Kidney epithelial cell (primary cell): ENCODE measurements at regions not wholly inside any gene's neighbourhood (a gene's known extent, or its start where the extent isn't known, plus 50 kb on each side); places are given as distances from the start of the nearest gene placed in this dataset.
"Not testable (repeated sequence)": the region's sequence is repeated elsewhere in the genome, so short reads cannot be mapped to it uniquely, and the experiment has no call there.

Source experiments
- DNase-seq: peaks from one replicate; pipeline ENCODE4 v3.0.0-alpha.2; 2010; ENCODE audit warnings: low read depth
- H3K27me3 ChIP-seq: 2 replicates; pipeline ENCODE4 v1.6.0; 2011; ENCODE audit warnings: low read length; ENCODE audit not compliant: control insufficient read depth, insufficient read depth
- H3K36me3 ChIP-seq: 2 replicates; pipeline ENCODE4 v1.5.1; 2011; ENCODE audit warnings: low read length; ENCODE audit not compliant: control insufficient read depth, insufficient read depth
- H3K4me3 ChIP-seq: 2 replicates; pipeline ENCODE4 v1.5.1; 2011; ENCODE audit warnings: low read depth, mild to moderate bottlenecking, control low read depth, low read length
- CTCF ChIP-seq: IDR thresholded peaks from 2 replicates; pipeline ENCODE4 v1.5.1; 2011; ENCODE audit warnings: mild to moderate bottlenecking, moderate library complexity, low read length, control low read depth, inconsistent platforms; ENCODE audit not compliant: insufficient read depth, poor library complexity, severe bottlenecking

- no peaks in the 10 kb centered on the region for H3K36me3 ChIP-seq
- no peak for TF ChIP-seq CTCF
- DNase-seq = no peak
- no peaks in the 10 kb centered on the region for H3K27me3 ChIP-seq
- H3K4me3 ChIP-seq = no peak overlapping the region
Measured at GRCh38 chr1:228845101-228845500, 109.8 kb downstream of the RHOU start.

GRCh38 chr1:228846952-228847351 is 111.7 kb downstream of the RHOU start:
- no peak overlapping the region for H3K4me3 ChIP-seq
- no peak for TF ChIP-seq CTCF

GRCh38 chr1:228847451-228847850 is 112.2 kb downstream of the RHOU start:
- DNase-seq, H3K36me3 ChIP-seq, H3K27me3 ChIP-seq, H3K4me3 ChIP-seq: not testable (repeated sequence)

More at GRCh38 chr1:228846952-228847351, 111.7 kb downstream of the RHOU start:
- DNase-seq = no peak
- Histone ChIP-seq H3K36me3 (no peaks in the 10 kb centered on the region), H3K27me3 (no peaks in the 10 kb centered on the region)

GRCh38 chr1:228848406-228848805 is 113.1 kb downstream of the RHOU start:
- TF ChIP-seq CTCF = no peak
- DNase-seq = no peak
- Histone ChIP-seq H3K27me3 (no peaks in the 10 kb centered on the region), H3K36me3 (no peaks in the 10 kb centered on the region), H3K4me3 (no peak overlapping the region)

- no peak overlapping the region for H3K4me3 ChIP-seq
- TF ChIP-seq CTCF = no peak
- no peaks in the 10 kb centered on the region for H3K36me3 ChIP-seq
- no peaks in the 10 kb centered on the region for H3K27me3 ChIP-seq
- DNase-seq = no peak
Measured at GRCh38 chr1:228849011-228849541, 113.8 kb downstream of the RHOU start.

- Histone ChIP-seq H3K4me3 (no peak overlapping the region), H3K27me3 (no peaks in the 10 kb centered on the region), H3K36me3 (no peaks in the 10 kb centered on the region)
- no peak for TF ChIP-seq CTCF
- DNase-seq = no peak
Measured at GRCh38 chr1:228850141-228851100, 115.1 kb downstream of the RHOU start.
